ENCODE measurements at regions not wholly inside any gene's neighbourhood (a gene's known extent, or its start where the extent isn't known, plus 50 kb on each side); places are given as distances from the start of the nearest gene placed in this dataset.
A peak's percentile ranks its signal among the peaks of the same experiment; 100 is the strongest.
"Not testable (repeated sequence)": the region's sequence is repeated elsewhere in the genome, so short reads cannot be mapped to it uniquely, and the experiment has no call there.

DNA sequence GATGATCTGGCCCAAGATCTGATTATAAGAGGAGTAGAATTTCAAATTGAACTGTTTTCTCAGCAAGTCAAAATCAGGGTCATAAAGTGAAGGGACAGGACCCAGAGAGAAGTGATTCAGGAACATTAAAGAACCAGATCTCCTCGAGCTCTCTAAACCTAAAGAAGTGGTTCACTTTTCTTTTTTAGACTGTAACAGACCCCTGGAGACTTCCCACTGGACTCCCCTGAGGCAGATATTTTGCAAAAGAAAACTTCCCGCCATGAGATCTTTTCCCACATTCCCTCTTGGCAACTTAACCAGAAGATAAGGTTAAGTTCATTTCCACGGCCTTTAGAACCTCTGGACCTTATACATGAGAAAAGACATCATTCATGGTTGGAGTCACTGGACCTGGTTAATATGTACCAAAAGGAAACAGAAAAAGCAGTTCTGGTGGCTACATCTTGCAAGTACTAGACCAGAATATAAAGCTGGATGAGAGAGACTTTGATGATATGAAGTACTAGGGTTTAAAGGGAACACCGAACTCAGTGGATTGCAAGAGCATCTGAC is 1061.4 kb downstream of the MRPL39 start:
- TF ChIP-seq POLR2AphosphoS5 (IDR thresholded peaks at IDR 0.05; ENCODE audit: insufficient read depth in 1 of 2, low read depth in 1 of 2): no peak
- TF ChIP-seq, protein P1, sequence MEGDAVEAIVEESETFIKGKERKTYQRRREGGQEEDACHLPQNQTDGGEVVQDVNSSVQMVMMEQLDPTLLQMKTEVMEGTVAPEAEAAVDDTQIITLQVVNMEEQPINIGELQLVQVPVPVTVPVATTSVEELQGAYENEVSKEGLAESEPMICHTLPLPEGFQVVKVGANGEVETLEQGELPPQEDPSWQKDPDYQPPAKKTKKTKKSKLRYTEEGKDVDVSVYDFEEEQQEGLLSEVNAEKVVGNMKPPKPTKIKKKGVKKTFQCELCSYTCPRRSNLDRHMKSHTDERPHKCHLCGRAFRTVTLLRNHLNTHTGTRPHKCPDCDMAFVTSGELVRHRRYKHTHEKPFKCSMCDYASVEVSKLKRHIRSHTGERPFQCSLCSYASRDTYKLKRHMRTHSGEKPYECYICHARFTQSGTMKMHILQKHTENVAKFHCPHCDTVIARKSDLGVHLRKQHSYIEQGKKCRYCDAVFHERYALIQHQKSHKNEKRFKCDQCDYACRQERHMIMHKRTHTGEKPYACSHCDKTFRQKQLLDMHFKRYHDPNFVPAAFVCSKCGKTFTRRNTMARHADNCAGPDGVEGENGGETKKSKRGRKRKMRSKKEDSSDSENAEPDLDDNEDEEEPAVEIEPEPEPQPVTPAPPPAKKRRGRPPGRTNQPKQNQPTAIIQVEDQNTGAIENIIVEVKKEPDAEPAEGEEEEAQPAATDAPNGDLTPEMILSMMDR (IDR thresholded peaks at IDR 0.05): no peak
- no peak for TF ChIP-seq POLR2A (IDR thresholded peaks at IDR 0.05)
- Histone ChIP-seq H3K9me3 (no peaks in the 10 kb centered on the region), H3K4me1 (no peaks in the 10 kb centered on the region), H3K36me3 (no peaks in the 10 kb centered on the region), H3K27ac (no peak overlapping the region), H3K27me3 (no peaks in the 10 kb centered on the region), H3K4me3 (no peak overlapping the region)
- intact Hi-C loops (cut with DNase I): no loop called here
- no peak for DNase-seq (ENCODE audit: extremely low spot score in 2 of 2)

DNA sequence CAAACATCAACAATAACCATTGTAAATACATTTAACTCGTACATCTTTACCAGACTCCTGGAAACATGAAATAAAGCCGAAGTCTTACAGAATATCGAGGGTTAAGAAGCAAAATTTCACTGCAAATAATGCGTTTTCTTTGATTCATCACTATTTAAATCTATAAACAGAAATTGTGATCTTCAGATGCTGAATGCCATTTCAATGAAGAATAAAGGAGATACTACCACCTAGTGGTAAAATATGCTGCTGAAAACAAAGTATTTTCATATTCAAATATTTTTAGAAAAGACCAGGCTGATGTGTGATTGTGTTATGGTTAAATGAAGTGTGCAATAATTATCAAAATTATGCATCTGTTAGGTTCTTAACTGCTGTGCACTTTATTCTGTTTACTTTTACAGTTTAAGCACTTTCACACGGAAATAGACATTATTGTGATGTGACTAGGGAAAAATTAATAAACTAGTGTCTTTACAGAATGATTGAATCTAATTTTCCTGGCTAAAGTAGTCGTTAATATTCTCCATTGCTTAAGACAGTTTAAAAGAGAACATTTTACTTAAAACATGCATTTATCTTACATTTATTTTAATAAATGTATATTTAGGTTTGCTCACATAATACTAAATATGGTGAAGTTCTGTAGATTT is 1093.1 kb downstream of the MRPL39 start:
- H3K4me3 ChIP-seq: no peak overlapping the region
- no peaks in the 10 kb centered on the region for H3K9me3 ChIP-seq
- intact Hi-C loops (cut with DNase I): no loop called here
- DNase-seq (ENCODE audit: extremely low spot score in 2 of 2): no peak
- no peaks in the 10 kb centered on the region for H3K4me1 ChIP-seq
- H3K27ac ChIP-seq: no peak overlapping the region
- TF ChIP-seq POLR2A (IDR thresholded peaks at IDR 0.05) (no peak), POLR2AphosphoS5 (IDR thresholded peaks at IDR 0.05; ENCODE audit: insufficient read depth in 1 of 2, low read depth in 1 of 2) (no peak)
- TF ChIP-seq, protein P1 (IDR thresholded peaks at IDR 0.05): peak in 1 of 3 experiments; percentile 43
- H3K27me3 ChIP-seq: no peaks in the 10 kb centered on the region
- H3K36me3 ChIP-seq: no peaks in the 10 kb centered on the region

DNA sequence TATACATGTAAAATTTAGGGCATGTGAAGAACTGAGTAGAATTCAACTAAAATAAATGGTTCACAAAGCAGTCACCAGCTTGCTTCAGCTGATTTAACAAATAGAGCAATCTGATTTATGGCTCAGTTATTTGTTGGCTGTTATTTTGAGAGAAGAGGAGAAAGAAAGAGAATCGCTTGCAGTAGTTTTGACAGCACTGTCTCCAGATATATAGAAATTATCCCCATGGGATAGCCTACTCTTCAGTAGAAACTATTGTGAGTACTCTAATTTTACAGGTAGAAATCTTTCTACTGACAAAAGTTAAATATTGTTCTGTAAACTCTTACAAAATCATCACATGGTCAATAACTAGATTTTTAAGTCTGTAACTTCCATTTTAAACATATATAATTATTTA is 1098.2 kb downstream of the MRPL39 start:
- no peaks in the 10 kb centered on the region for H3K27me3 ChIP-seq
- no peak overlapping the region for H3K4me3 ChIP-seq
- TF ChIP-seq POLR2AphosphoS5 (IDR thresholded peaks at IDR 0.05; ENCODE audit: insufficient read depth in 1 of 2, low read depth in 1 of 2) (no peak), POLR2A (IDR thresholded peaks at IDR 0.05) (no peak)
- TF ChIP-seq, protein P1 (IDR thresholded peaks at IDR 0.05): no peak
- no peak overlapping the region for H3K27ac ChIP-seq
- no peak for DNase-seq (ENCODE audit: extremely low spot score in 2 of 2)
- no peaks in the 10 kb centered on the region for H3K36me3 ChIP-seq
- intact Hi-C loops (cut with DNase I): no loop called here
- no peaks in the 10 kb centered on the region for H3K4me1 ChIP-seq
- H3K9me3 ChIP-seq: no peaks in the 10 kb centered on the region

DNA sequence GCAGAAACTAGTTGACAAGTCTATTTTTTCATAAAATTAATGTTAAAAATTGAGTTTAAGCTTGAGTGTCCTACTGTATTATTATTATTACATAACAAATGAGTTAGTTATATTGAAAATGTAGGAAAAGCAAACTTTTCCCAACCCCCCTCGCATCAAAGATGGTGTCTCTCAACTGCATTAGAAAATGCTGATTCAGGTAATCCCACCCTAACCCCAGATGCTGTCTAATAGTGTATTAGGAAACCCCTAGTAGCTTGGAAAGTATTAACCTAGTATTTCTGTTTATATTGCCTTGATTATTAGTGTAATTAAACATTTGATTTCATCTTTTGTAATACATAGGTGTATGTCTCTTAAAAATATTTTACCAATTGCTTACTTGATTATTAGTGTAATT is 1120.3 kb downstream of the MRPL39 start:
- DNase-seq (ENCODE audit: extremely low spot score in 2 of 2): no peak
- no peaks in the 10 kb centered on the region for H3K36me3 ChIP-seq
- no peak overlapping the region for H3K27ac ChIP-seq
- H3K4me3 ChIP-seq: no peak overlapping the region
- intact Hi-C loops (cut with DNase I): no loop called here
- H3K4me1 ChIP-seq: no peaks in the 10 kb centered on the region
- H3K27me3 ChIP-seq: no peaks in the 10 kb centered on the region
- TF ChIP-seq POLR2AphosphoS5 (IDR thresholded peaks at IDR 0.05; ENCODE audit: insufficient read depth in 1 of 2, low read depth in 1 of 2): no peak
- no peak for TF ChIP-seq POLR2A (IDR thresholded peaks at IDR 0.05)
- TF ChIP-seq, protein P1 (IDR thresholded peaks at IDR 0.05): no peak
- no peaks in the 10 kb centered on the region for H3K9me3 ChIP-seq

DNA sequence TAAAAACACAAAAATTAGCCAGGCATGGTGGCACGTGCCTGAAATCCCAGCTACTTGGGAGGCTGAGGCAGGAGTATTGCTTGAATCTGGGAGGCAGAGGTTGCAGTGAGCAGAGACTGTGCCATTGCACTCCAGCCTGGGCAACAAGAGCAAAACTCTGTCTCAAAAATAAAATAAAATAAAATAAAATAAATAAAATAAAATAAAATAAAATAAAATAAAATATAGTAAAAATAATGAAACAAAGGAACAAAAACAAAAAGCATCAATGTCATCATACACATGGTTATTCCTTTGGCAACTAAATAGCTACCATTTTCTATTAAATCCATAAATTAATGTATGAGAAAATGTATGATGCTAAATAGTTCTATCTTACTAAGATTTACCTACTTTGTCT is 1123.9 kb downstream of the MRPL39 start:
- H3K27me3 ChIP-seq; H3K36me3 ChIP-seq; H3K4me1 ChIP-seq; H3K9me3 ChIP-seq; H3K27ac ChIP-seq; H3K4me3 ChIP-seq; DNase-seq (ENCODE audit: extremely low spot score in 2 of 2); intact Hi-C loops (cut with DNase I): not testable (repeated sequence)

Data from vagina (tissue), 2 donors.